ENCODE measurements at regions not wholly inside any gene's neighbourhood (a gene's known extent, or its start where the extent isn't known, plus 50 kb on each side); places are given as distances from the start of the nearest gene placed in this dataset.

GRCh38 chr4:129899849-129900248, 803.9 kb downstream of the C4orf33 start:
- H4K20me1 ChIP-seq (ENCODE audit: insufficient read depth), result no peaks in the 10 kb centered on the region
- no peak overlapping the region for H3K4me3 ChIP-seq (ENCODE audit: low read length)
- no peaks in the 10 kb centered on the region for H3K27me3 ChIP-seq (ENCODE audit: insufficient read depth, low read depth, low read length)
- no peak overlapping the region for H2AFZ ChIP-seq (ENCODE audit: low read depth, low read length)
- no peaks in the 10 kb centered on the region for H3K79me2 ChIP-seq (replicated peaks; ENCODE audit: insufficient read depth, low read length)
- H3K4me2 ChIP-seq (ENCODE audit: low read length), result no peak overlapping the region
- H3K9ac ChIP-seq (ENCODE audit: low read length), result no peak overlapping the region
- no peaks in the 10 kb centered on the region for H3F3A ChIP-seq (ENCODE audit: insufficient read depth, low read length, poor library complexity, severe bottlenecking)
- no peak overlapping the region for H3K27ac ChIP-seq (ENCODE audit: low read length)
- H3K36me3 ChIP-seq (ENCODE audit: insufficient read depth, low read length), result no peaks in the 10 kb centered on the region
- TF ChIP-seq POLR2AphosphoS5 (IDR thresholded peaks at IDR 0.05) (no peak), MXI1 (conservative IDR thresholded peaks at IDR 0.05; ENCODE audit: poor library complexity, severe bottlenecking) (no peak), RAD21 (conservative IDR thresholded peaks at IDR 0.05) (no peak), SMC3 (conservative IDR thresholded peaks at IDR 0.05; ENCODE audit: poor library complexity) (no peak), EZH2 (IDR thresholded peaks at IDR 0.05; ENCODE audit: borderline replicate concordance, insufficient read depth, low read length, poor library complexity, severe bottlenecking) (no peak), TAF1 (IDR thresholded peaks at IDR 0.05; ENCODE audit: low read depth) (no peak), EP300 (conservative IDR thresholded peaks at IDR 0.05; ENCODE audit: poor library complexity, severe bottlenecking) (no peak), REST (IDR thresholded peaks at IDR 0.05; ENCODE audit: borderline replicate concordance) (no peak)
- TF ChIP-seq, protein P1, sequence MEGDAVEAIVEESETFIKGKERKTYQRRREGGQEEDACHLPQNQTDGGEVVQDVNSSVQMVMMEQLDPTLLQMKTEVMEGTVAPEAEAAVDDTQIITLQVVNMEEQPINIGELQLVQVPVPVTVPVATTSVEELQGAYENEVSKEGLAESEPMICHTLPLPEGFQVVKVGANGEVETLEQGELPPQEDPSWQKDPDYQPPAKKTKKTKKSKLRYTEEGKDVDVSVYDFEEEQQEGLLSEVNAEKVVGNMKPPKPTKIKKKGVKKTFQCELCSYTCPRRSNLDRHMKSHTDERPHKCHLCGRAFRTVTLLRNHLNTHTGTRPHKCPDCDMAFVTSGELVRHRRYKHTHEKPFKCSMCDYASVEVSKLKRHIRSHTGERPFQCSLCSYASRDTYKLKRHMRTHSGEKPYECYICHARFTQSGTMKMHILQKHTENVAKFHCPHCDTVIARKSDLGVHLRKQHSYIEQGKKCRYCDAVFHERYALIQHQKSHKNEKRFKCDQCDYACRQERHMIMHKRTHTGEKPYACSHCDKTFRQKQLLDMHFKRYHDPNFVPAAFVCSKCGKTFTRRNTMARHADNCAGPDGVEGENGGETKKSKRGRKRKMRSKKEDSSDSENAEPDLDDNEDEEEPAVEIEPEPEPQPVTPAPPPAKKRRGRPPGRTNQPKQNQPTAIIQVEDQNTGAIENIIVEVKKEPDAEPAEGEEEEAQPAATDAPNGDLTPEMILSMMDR (IDR thresholded peaks at IDR 0.05; ENCODE audit: poor library complexity, severe bottlenecking), result no peak
- H3K9me3 ChIP-seq (ENCODE audit: low read length), result no peaks in the 10 kb centered on the region
- no peaks in the 10 kb centered on the region for H3K9me2 ChIP-seq (ENCODE audit: insufficient read depth, low read length)

GRCh38 chr4:129900430-129900953, 804.5 kb downstream of the C4orf33 start:
- Histone ChIP-seq H3K4me3 (ENCODE audit: low read length) (no peak overlapping the region), H3K9ac (ENCODE audit: low read length) (no peak overlapping the region), H3K9me3 (ENCODE audit: low read length) (no peaks in the 10 kb centered on the region), H3K27me3 (ENCODE audit: insufficient read depth, low read depth, low read length) (no peaks in the 10 kb centered on the region), H3K9me2 (ENCODE audit: insufficient read depth, low read length) (no peaks in the 10 kb centered on the region), H3K36me3 (ENCODE audit: insufficient read depth, low read length) (no peaks in the 10 kb centered on the region), H3F3A (ENCODE audit: insufficient read depth, low read length, poor library complexity, severe bottlenecking) (no peaks in the 10 kb centered on the region), H3K27ac (ENCODE audit: low read length) (no peak overlapping the region), H3K79me2 (replicated peaks; ENCODE audit: insufficient read depth, low read length) (no peaks in the 10 kb centered on the region), H2AFZ (ENCODE audit: low read depth, low read length) (no peak overlapping the region), H3K4me2 (ENCODE audit: low read length) (no peak overlapping the region), H4K20me1 (ENCODE audit: insufficient read depth) (no peaks in the 10 kb centered on the region)
- TF ChIP-seq POLR2AphosphoS5 (IDR thresholded peaks at IDR 0.05), result no peak
- TF ChIP-seq RAD21 (conservative IDR thresholded peaks at IDR 0.05), result no peak
- no peak for TF ChIP-seq TAF1 (IDR thresholded peaks at IDR 0.05; ENCODE audit: low read depth)
- no peak for TF ChIP-seq MXI1 (conservative IDR thresholded peaks at IDR 0.05; ENCODE audit: poor library complexity, severe bottlenecking)
- TF ChIP-seq EP300 (conservative IDR thresholded peaks at IDR 0.05; ENCODE audit: poor library complexity, severe bottlenecking), result no peak
- TF ChIP-seq REST (IDR thresholded peaks at IDR 0.05; ENCODE audit: borderline replicate concordance), result no peak
- TF ChIP-seq EZH2 (IDR thresholded peaks at IDR 0.05; ENCODE audit: borderline replicate concordance, insufficient read depth, low read length, poor library complexity, severe bottlenecking), result no peak

Measured in neural cell (in vitro differentiated cells).